Amygdala (tissue), 56 donors: ENCODE measurements at regions not wholly inside any gene's neighbourhood (a gene's known extent, or its start where the extent isn't known, plus 50 kb on each side); places are given as distances from the start of the nearest gene placed in this dataset.

Source experiments
- DNase-seq, 56 donors: peaks; one replicate each; lab custom pipeline; 2025; lab: John Stamatoyannopoulos, UW

GRCh38 chr11:45087086-45087899 is 59.1 kb upstream of the PRDM11 start:
- peak in 3 of 56 donors; percentile 8 to 22 (median 17) for DNase-seq

DNA sequence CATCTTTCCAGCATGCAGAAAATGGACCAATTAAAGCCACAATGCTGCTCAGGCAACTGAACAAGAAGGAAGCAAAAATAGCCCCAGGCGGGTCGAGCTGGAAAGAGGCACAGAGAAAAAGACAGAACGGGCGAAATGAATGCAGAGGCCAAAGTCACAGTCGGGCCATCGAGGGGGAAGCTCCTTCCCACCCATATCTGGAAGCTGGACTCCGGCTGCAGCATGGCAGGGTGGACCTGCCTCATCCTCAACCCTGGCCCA is 58.6 kb upstream of the PRDM11 start:
- peak in 1 of 56 donors; percentile 33 for DNase-seq

DNA sequence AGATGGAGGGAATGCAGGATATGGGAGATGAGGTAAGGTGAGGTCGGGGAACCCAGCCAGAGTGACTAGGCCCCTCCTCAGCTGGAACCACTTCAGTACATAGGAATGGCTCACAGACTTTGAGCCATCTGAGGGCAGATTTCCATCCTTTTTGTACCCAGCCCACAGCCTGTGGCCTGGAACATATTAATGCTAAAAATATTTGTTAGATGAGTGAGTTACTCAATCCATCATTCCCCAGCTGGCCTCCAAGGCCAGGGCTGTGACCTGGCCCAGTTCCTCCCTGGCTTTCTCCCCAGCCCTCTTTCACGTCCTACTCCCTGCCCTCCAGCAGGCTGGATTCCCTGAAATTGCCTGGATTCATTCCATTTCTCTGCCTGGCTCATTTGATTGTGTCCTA is 57.2 kb upstream of the PRDM11 start:
- peak in 5 of 56 donors; percentile 14 to 41 (median 31) for DNase-seq

DNA sequence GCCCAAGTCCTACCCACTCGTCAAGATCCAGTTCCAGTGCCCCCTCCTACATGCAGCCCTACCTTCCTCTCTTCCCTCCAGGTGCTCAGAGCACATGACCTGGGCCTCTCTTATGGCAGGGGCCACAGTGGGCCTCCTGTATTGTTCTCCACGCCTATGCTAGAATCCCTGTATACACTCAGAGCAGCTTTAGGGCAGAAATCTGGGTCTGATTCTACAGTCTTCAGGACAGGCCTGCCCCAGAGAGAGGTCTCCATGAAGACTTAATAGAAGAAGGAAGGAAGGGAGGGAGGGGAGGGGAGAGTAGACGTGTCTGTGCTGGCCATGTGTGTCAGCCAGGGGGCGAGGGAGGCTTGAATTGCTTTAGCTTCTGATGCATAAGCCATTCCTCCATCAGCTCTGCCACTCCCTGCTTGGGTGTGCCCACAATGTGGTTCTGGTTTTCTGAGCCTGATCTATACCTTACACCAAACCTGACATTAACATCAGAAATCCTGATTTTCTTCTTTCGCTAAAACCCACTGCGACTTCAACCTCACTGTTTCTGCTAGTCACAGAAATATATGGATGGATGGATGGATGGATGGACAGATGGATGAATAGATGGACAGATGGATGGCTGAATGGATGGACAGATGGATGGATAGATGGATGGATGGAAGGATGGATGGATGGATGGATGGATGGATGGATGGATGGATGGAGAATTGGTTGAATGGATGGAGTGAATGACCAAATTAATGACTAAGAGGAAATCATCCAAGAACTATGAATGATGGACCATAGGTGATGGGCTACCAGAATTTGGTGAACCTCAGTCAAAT is 56.6 kb upstream of the PRDM11 start:
- no peak for DNase-seq

DNA sequence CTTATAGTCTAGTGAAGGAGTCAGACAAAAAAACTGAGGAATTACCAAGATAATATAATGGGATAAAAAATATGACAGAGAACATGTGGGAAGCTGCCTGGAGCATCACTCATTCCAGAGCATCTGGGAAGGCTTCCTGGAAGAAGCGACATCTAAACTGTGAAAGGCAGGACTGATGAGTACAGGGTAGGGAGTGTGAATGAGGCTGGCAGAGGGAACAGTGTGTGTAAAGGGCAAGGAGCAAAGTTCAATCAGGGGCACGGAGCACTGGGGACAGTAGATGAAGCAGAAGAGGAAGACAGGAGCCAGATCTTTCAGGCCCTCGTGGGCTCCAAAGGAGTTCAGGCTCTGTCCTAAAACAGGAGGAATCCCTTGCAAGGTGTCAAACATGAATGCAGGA is 55.8 kb upstream of the PRDM11 start:
- no peak for DNase-seq

- DNase-seq, result no peak
Observed at GRCh38 chr11:45091563-45092403, 54.7 kb upstream of the PRDM11 start.

DNA sequence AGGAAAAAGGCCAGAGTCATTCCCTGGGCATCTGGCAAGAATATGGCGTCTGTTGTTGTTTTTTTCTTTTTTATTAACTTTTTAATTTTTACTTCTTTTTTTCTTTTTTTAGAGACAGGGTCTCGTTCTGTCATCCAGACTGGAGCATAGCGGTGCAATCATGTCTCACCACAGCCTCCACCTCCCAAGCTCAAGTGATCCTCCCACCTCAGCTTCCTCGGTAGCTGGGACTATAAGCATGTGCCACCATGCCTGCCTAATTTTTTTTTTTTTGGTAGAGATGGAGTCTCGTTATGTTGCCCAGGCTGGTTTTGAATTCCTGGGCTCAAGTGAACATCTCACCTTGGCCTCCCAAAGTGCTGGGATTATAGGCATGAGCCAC is 54.0 kb upstream of the PRDM11 start:
- no peak for DNase-seq

DNA sequence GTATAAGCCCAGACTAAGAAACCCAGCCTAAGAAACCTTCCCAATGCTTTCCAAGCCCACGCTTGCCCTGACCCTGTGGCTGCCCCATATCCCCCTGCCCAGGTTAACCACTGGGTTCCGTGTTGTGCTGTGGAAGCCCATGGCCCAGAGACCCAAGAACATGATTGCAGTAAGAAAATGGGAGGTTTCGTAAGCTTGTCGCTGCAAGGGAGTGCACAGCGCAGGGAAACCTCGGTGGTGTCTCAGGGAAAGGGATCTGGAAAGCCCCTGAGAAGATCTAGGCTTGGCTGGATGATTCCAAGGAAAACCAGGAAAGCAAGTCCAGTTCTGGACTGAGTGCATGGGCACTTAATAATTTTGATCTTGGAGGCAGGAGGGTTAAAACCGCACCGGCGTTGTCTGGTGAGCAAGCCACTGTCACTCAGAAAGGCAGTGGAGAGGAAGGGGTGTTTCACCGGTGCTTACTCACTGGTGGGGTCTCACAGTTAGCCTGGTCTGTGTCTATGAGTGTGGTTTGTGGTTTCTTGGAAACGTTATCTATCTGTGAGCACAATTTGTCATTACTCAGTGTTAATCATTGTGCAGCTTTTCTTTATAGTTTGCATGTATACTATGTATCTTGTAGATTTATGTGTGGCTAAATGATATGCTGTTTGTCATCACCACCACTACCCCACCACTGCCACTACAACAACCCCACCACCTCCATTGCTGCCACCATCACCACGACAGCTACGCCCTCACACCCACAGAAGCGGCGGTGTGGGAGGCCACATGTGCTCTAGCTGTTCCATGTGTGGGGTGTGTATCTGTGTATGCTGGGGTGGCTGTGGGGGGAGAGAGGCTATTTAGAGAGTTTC is 53.3 kb upstream of the PRDM11 start:
- DNase-seq, result peak in 6 of 56 donors; percentile 15 to 49 (median 27)

DNA sequence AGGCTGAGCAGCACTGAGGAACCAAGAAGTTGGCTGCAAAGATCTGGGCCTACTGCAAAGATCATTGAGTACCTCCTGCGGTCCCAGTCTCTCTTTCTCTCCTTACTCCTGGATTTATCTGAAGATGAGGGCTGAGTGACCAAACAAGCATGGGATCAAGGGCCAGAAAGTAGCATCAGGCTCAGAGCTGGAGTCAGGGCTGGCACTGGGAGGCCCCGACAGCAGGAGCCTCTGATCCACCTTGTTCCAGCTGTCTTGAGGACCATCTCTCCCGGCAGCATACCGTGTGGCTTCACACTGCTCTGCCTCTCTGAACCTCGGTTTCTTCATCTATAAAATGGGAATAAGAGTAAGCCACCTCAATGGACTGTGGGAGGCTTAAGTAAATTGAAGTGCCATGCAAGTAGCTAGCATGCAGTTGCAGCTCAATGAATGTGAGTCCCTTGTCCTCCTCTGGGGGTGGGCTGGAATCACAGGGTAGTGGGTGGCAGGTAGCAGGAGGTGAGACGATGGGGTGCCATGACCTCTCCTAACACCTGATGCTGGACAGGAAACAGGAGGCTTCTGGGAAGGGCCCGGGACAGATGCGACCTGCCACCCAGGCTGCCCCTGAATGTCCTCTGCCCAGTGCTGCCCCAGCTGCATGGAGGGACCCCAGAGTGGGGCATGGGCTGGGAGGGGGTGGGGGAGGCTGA is 52.5 kb upstream of the PRDM11 start:
- DNase-seq, result no peak

DNA sequence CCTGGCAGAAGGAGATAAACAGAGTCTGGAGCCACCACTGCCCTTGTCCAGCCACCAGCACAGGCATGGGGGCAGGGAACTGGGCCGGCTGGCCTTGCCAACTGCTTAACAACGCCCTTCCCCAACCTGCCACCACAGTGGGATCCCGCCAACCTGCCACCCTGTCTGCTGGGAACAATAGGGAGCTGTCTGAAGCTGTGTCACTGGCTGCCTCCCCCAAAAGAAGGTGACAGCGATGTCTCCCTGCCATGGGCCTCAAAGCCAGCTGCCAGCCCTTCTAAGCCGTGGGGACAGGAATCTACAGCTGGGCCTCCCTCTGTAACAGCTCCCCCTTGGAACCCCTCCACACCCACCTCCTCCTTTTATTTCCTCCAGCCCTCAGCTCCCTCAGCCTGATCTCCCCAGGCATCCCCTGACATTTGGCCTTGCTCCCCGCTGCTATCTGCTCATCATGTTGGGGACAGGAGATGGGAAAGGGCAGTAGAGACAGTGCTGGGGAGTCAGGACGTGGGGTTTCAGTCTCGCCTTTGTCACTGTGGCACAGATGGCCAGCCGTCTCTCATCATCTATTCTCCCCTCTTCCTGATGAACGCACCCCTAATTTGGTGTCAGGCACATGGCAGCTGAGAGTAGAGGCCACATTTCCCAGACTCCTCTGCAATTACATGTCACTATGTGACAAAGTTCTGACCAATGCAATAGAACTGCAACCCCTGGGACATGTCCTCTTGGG is 51.3 kb upstream of the PRDM11 start:
- DNase-seq, result no peak

GRCh38 chr11:45095691-45096010 is 50.8 kb upstream of the PRDM11 start:
- no peak for DNase-seq

DNA sequence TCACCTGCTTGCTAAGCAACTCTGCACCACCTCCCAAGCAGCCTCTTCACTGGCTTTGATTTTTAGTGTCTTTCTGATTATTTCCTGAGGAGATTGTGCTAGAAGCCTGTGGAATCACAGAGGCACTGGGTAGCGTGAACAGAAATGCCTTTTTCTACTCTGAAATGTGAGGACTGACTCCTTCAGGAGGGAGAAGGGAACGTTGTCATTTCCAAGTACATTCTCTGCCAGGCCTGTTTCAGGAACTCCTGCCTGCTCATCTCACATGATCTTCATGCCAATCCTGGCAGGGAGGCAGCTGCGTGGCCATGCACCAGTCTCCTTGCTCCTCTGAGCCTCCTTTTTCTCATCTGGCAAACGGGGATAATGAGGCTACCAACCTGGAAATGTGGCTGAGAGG is 49.8 kb upstream of the PRDM11 start:
- peak in 2 of 56 donors; percentile 17 to 37 for DNase-seq
